IPS-15b (cell line): ENCODE measurements at regions not wholly inside any gene's neighbourhood (a gene's known extent, or its start where the extent isn't known, plus 50 kb on each side); places are given as distances from the start of the nearest gene placed in this dataset.
"Not testable (repeated sequence)": the region's sequence is repeated elsewhere in the genome, so short reads cannot be mapped to it uniquely, and the experiment has no call there.

Experiments
- H3K27me3 ChIP-seq: one replicate; pipeline ENCODE4 v1.6.1; 2013; ENCODE audit warnings: low read length; ENCODE audit not compliant: control insufficient read depth, insufficient read depth
- H3K36me3 ChIP-seq: one replicate; pipeline ENCODE4 v1.6.1; 2013; ENCODE audit warnings: low read length; ENCODE audit not compliant: control insufficient read depth, insufficient read depth
- H3K4me1 ChIP-seq: one replicate; pipeline ENCODE4 v1.6.1; 2013; ENCODE audit warnings: mild to moderate bottlenecking, low read length; ENCODE audit not compliant: control insufficient read depth, insufficient read depth
- H3K4me3 ChIP-seq: one replicate; pipeline ENCODE4 v1.5.1; 2013; ENCODE audit warnings: low read depth, low read length
- H3K9ac ChIP-seq: one replicate; pipeline ENCODE4 v1.6.1; 2013; ENCODE audit warnings: low read depth, mild to moderate bottlenecking, low read length
- H3K9me3 ChIP-seq: one replicate; pipeline ENCODE4 v1.6.1; 2013; ENCODE audit warnings: mild to moderate bottlenecking, low read length; ENCODE audit not compliant: control insufficient read depth, insufficient read depth

GRCh38 chr5:67793418-67793817, 422.1 kb upstream of the PIK3R1 start:
- Histone ChIP-seq H3K36me3 (no peaks in the 10 kb centered on the region), H3K9ac (no peak overlapping the region), H3K4me1 (no peaks in the 10 kb centered on the region), H3K9me3 (no peaks in the 10 kb centered on the region), H3K4me3 (no peak overlapping the region), H3K27me3 (no peaks in the 10 kb centered on the region)

GRCh38 chr5:67792891-67793290, 422.7 kb upstream of the PIK3R1 start:
- no peak overlapping the region for H3K9ac ChIP-seq
- H3K36me3 ChIP-seq = no peaks in the 10 kb centered on the region
- no peaks in the 10 kb centered on the region for H3K4me1 ChIP-seq
- no peaks in the 10 kb centered on the region for H3K27me3 ChIP-seq
- H3K9me3 ChIP-seq = no peaks in the 10 kb centered on the region
- no peak overlapping the region for H3K4me3 ChIP-seq

GRCh38 chr5:67790390-67790789, 425.2 kb upstream of the PIK3R1 start:
- no peaks in the 10 kb centered on the region for H3K4me1 ChIP-seq
- no peaks in the 10 kb centered on the region for H3K9me3 ChIP-seq
- H3K9ac ChIP-seq = no peak overlapping the region
- H3K27me3 ChIP-seq = no peaks in the 10 kb centered on the region
- H3K36me3 ChIP-seq = no peaks in the 10 kb centered on the region
- H3K4me3 ChIP-seq = no peak overlapping the region

DNA sequence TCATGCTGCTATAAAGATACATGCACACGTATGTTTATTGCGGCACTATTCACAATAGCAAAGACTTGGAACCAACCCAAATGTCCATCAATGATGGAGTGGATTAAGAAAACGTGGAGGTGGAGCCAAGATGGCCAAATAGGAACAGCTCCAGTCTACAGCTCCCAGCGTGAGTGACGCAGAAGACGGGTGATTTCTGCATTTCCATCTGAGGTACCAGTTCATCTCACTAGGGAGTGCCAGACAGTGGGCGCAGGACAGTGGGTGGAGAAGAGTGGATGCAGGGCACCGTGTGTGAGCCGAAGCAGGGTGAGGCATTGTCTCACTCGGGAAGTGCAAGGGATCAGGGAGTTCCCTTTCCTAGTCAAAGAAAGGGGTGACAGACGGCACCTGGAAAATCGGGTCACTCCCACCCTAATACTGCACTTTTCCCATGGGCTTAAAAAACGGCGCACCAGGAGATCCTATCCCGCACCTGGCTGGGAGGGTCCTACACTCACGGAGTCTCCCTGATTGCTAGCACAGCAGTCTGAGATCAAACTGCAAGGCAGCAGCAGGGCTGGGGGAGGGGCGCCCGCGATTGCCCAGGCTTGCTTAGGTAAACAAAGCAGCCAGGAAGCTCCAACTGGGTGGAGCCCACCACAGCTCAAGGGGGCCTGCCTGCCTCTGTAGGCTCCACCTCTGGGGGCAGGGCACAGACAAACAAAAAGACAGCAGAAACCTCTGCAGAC, 435.5 kb upstream of the PIK3R1 start:
- not testable (repeated sequence) for H3K9me3 ChIP-seq, H3K36me3 ChIP-seq, H3K27me3 ChIP-seq, H3K9ac ChIP-seq, H3K4me1 ChIP-seq
- peak overlapping the region; percentile 26 for H3K4me3 ChIP-seq

DNA sequence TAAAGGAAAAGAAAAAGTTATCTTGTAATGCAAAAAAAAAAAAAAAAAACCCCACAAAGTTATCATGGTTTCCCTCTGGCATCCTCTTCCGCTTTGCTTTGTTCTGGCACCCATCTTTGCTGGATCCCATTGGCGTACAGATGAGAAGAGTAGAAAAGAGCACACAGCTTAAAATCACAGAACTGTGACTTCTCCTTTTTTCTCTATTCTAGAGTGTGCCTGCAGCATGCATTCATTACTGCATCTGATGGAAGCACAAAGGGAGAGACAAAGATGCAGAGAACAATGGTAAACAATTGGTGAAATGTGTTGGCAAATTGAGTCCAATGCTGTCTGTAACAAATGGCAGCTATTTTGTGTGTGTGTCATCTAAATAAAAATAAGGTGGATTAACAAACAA, 440.8 kb upstream of the PIK3R1 start:
- Histone ChIP-seq H3K27me3 (no peaks in the 10 kb centered on the region), H3K36me3 (no peaks in the 10 kb centered on the region), H3K9ac (no peak overlapping the region), H3K4me1 (peaks cover 10% of the 10 kb centered on the region), H3K4me3 (no peak overlapping the region), H3K9me3 (no peaks in the 10 kb centered on the region)

DNA sequence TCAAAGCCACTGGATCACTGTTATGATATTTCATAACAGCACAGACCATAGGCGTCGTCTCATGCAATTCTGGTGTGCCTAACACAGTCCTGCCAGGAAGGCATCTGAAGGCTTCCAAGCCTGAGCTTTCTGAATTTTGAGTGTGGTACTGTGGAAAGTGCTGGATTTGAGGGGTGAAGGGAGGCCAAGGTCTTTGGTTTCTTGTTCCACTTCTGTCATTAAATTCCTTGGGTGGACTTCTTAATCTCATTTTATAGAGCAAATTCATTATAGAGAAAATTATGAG, 441.3 kb upstream of the PIK3R1 start:
- no peak overlapping the region for H3K9ac ChIP-seq
- no peaks in the 10 kb centered on the region for H3K9me3 ChIP-seq
- H3K36me3 ChIP-seq = no peaks in the 10 kb centered on the region
- H3K4me3 ChIP-seq = no peak overlapping the region
- H3K4me1 ChIP-seq = peaks cover 10% of the 10 kb centered on the region
- H3K27me3 ChIP-seq = no peaks in the 10 kb centered on the region

GRCh38 chr5:67773411-67774266, 441.9 kb upstream of the PIK3R1 start:
- H3K9me3 ChIP-seq = no peaks in the 10 kb centered on the region
- no peaks in the 10 kb centered on the region for H3K27me3 ChIP-seq
- H3K36me3 ChIP-seq = no peaks in the 10 kb centered on the region
- H3K9ac ChIP-seq = no peak overlapping the region
- peaks cover 10% of the 10 kb centered on the region for H3K4me1 ChIP-seq
- no peak overlapping the region for H3K4me3 ChIP-seq

GRCh38 chr5:67771791-67772190, 443.8 kb upstream of the PIK3R1 start:
- H3K9ac ChIP-seq = no peak overlapping the region
- H3K9me3 ChIP-seq = no peaks in the 10 kb centered on the region
- H3K4me1 ChIP-seq = peaks cover 10% of the 10 kb centered on the region
- no peaks in the 10 kb centered on the region for H3K27me3 ChIP-seq
- H3K36me3 ChIP-seq = no peaks in the 10 kb centered on the region
- no peak overlapping the region for H3K4me3 ChIP-seq

DNA sequence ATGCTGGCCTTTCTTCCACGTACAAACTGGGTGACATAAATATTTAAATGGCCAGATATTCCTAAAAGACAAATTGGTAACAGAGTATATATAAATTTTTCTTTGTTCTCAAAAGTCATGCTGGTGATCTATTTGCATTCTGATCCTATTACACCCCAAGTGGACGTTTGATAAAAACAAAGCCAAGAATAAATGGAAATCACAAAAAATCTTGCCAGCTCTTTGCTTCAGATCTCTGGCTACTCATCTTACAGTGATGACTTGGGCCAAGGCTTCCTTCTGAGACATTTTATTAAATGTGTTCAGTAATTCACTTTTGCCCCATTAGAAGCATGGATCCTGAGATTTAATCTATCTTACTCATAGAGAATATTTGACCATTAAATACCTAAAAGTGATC, 444.3 kb upstream of the PIK3R1 start:
- Histone ChIP-seq H3K36me3 (no peaks in the 10 kb centered on the region), H3K4me1 (peaks cover 10% of the 10 kb centered on the region), H3K4me3 (no peak overlapping the region), H3K27me3 (no peaks in the 10 kb centered on the region), H3K9ac (no peak overlapping the region), H3K9me3 (no peaks in the 10 kb centered on the region)

- H3K36me3 ChIP-seq = no peaks in the 10 kb centered on the region
- no peaks in the 10 kb centered on the region for H3K27me3 ChIP-seq
- H3K9me3 ChIP-seq = no peaks in the 10 kb centered on the region
- no peak overlapping the region for H3K4me3 ChIP-seq
- no peak overlapping the region for H3K9ac ChIP-seq
- H3K4me1 ChIP-seq = peaks cover 10% of the 10 kb centered on the region
These were observed 445.0 kb upstream of the PIK3R1 start for GRCh38 chr5:67770431-67771025.

DNA sequence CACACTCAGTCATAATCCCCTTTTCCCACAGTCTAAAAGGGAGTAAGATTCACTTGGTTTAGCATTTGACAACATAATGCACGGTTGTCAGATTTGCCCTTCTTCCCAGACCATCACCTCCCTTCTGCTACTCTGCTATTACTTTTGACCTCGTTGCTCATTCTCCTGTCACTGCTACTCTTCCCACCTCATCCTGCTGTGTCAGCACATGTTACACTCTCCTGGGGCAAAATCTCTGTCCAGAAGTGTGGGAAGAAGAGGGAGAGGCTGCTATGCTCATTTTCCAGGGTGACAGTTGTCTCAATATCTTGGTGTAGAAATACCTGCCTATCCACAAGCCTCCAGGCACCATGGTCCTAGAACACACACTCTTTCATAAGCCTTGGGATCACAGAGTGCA, 449.9 kb upstream of the PIK3R1 start:
- Histone ChIP-seq H3K9me3 (no peaks in the 10 kb centered on the region), H3K9ac (no peak overlapping the region), H3K27me3 (no peaks in the 10 kb centered on the region), H3K36me3 (no peaks in the 10 kb centered on the region), H3K4me3 (no peak overlapping the region), H3K4me1 (peaks cover 3% of the 10 kb centered on the region)

GRCh38 chr5:67757771-67758170, 457.8 kb upstream of the PIK3R1 start:
- H3K9me3 ChIP-seq, H3K4me3 ChIP-seq, H3K4me1 ChIP-seq, H3K9ac ChIP-seq, H3K36me3 ChIP-seq, H3K27me3 ChIP-seq: not testable (repeated sequence)
